WERI-Rb-1 (cell line): ENCODE measurements at regions not wholly inside any gene's neighbourhood (a gene's known extent, or its start where the extent isn't known, plus 50 kb on each side); places are given as distances from the start of the nearest gene placed in this dataset.

Experiments
- DNase-seq: peaks from one replicate; pipeline ENCODE4 v3.0.0-alpha.2; 2020
- H3K27ac ChIP-seq: fragments of 250-450 bp; sonication (Bioruptor Pico); 2 replicates; pipeline ENCODE4 v1.5.1; 2020; ENCODE audit warnings: mild to moderate bottlenecking, moderate library complexity
- H3K27me3 ChIP-seq: fragments of 250-450 bp; sonication (Bioruptor Pico); 2 replicates; pipeline ENCODE4 v1.5.1; 2021; ENCODE audit warnings: mild to moderate bottlenecking, low read depth, moderate library complexity; ENCODE audit not compliant: insufficient read depth, severe bottlenecking
- H3K36me3 ChIP-seq: fragments of 250-450 bp; sonication (Bioruptor Pico); 2 replicates; pipeline ENCODE4 v1.5.1; 2020; ENCODE audit warnings: mild to moderate bottlenecking, moderate library complexity
- H3K4me3 ChIP-seq: 2 replicates; pipeline ENCODE4 v1.5.1; 2011; ENCODE audit warnings: low read depth, mild to moderate bottlenecking, control low read depth, low read length
- H3K9me3 ChIP-seq: fragments of 250-450 bp; sonication (Bioruptor Pico); 2 replicates; pipeline ENCODE4 v1.5.1; 2021; ENCODE audit warnings: mild to moderate bottlenecking, moderate library complexity; ENCODE audit not compliant: severe bottlenecking
- TF ChIP-seq, protein P1 (sequence below): IDR thresholded peaks from 2 replicates; pipeline ENCODE4 v1.5.1; 2011; ENCODE audit warnings: low read depth, mild to moderate bottlenecking, control low read depth, inconsistent platforms, low read length

DNA sequence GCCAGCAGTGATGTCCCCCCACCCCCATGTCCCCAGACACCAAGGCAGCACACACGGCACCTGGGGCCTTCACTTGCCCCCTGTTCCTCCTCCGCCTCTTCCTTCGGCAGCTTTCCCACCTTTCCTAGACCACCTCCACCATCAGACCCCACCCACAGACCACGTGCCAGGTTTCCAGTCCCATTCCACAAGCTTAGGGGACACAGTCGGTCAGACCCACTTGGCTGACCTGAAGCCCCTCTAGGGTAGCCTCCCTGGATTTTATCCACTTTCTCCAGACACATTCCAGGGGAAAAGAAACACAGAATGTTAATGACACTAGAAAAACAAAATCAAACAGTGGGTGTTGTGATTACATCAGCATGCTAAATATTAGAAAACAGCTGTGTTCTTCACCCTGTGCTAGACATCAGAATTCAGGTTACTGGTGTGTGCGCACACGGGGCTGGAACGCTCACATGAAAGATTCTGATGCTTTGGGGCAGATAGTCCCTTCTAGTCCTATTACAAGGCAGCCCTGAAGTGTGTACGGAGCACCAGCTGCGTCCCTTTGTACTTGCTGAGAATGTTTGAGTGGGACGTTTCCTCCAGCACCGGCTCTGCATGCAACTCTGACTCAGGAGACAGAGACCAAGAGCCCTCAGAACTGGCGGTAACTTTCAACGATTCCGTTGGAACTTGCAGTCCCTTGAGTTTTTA is 75.5 kb upstream of the PPP2R2D start:
- Histone ChIP-seq H3K9me3 (no peaks in the 10 kb centered on the region), H3K36me3 (no peaks in the 10 kb centered on the region), H3K27me3 (no peaks in the 10 kb centered on the region), H3K4me3 (no peak overlapping the region), H3K27ac (no peak overlapping the region)
- TF ChIP-seq, protein P1, sequence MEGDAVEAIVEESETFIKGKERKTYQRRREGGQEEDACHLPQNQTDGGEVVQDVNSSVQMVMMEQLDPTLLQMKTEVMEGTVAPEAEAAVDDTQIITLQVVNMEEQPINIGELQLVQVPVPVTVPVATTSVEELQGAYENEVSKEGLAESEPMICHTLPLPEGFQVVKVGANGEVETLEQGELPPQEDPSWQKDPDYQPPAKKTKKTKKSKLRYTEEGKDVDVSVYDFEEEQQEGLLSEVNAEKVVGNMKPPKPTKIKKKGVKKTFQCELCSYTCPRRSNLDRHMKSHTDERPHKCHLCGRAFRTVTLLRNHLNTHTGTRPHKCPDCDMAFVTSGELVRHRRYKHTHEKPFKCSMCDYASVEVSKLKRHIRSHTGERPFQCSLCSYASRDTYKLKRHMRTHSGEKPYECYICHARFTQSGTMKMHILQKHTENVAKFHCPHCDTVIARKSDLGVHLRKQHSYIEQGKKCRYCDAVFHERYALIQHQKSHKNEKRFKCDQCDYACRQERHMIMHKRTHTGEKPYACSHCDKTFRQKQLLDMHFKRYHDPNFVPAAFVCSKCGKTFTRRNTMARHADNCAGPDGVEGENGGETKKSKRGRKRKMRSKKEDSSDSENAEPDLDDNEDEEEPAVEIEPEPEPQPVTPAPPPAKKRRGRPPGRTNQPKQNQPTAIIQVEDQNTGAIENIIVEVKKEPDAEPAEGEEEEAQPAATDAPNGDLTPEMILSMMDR = no peak
- DNase-seq = no peak

DNA sequence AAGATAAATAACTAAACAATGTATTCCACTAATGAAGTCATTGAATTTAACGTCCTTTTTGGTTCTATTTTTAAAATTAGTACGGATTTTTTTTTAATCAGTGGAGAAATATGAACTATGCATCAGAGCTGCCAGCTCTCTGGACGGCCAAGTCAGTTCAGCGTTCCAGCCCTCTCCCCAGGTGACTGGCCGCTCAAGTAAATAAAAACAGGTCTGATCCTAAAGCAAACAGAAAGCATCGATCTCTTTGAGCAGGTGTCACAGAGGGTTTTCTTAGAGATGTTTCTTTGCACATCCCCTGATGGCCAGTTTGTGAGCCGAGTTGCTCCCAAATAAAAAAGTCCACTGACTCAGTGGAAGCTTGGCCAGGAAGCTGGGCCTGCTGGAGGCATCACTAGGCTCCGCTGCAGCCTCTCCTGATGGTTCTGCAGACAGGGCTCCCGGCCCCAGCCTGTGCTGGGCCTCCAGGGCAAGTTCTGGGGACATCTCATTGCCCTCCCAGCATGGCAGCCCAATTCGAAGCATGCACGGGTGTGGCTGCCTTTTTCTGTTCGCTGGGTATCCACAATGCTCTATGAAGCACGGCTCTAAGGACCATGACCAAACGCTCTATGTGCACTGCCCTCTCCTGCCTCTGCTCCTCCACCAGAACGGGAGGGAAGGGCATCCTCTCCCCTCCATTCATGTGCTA is 74.7 kb upstream of the PPP2R2D start:
- Histone ChIP-seq H3K27me3 (no peaks in the 10 kb centered on the region), H3K36me3 (no peaks in the 10 kb centered on the region), H3K4me3 (no peak overlapping the region), H3K27ac (no peak overlapping the region), H3K9me3 (no peaks in the 10 kb centered on the region)
- no peak for DNase-seq
- TF ChIP-seq, protein P1 = no peak

DNA sequence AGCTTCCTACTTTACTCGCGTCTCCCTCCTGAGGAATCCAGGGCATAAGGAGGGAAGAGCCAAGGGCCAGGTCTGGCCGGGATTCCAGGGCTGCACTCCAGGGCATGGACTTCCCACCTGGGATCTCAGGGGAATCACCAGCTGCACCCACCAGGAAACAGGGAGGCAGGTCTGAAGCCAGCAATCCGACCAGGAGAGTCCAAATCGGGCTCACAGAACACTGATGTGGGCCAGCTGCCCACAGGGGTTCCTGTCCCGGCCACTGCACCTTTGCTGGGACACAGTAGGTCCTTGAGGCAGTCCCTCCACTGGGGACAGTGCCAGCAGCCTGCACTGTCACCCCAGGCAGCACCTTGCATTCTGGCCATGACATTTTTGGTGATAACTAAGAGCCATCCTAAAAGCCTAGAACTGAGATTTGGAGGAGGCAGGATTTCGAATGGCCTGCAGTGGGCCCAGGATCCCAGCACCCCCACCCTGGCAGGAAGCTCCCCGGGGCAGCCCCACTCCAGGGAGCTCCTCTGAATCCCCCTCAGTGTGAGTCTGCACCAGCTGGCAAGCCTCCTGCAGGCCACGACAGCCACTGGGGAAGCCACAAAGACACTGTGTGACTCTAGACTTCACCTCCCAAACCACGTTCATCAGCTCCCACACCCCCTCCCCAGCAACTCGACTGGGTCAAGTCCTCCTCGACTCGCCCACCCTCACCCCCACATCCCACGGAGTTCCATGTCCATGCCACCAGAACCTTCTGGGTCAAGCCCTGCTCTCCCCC is 71.5 kb upstream of the PPP2R2D start:
- DNase-seq = no peak
- TF ChIP-seq, protein P1 = no peak
- Histone ChIP-seq H3K4me3 (no peak overlapping the region), H3K36me3 (no peaks in the 10 kb centered on the region), H3K27ac (no peak overlapping the region), H3K27me3 (no peaks in the 10 kb centered on the region), H3K9me3 (peaks cover under 1% of the 10 kb centered on the region)

DNA sequence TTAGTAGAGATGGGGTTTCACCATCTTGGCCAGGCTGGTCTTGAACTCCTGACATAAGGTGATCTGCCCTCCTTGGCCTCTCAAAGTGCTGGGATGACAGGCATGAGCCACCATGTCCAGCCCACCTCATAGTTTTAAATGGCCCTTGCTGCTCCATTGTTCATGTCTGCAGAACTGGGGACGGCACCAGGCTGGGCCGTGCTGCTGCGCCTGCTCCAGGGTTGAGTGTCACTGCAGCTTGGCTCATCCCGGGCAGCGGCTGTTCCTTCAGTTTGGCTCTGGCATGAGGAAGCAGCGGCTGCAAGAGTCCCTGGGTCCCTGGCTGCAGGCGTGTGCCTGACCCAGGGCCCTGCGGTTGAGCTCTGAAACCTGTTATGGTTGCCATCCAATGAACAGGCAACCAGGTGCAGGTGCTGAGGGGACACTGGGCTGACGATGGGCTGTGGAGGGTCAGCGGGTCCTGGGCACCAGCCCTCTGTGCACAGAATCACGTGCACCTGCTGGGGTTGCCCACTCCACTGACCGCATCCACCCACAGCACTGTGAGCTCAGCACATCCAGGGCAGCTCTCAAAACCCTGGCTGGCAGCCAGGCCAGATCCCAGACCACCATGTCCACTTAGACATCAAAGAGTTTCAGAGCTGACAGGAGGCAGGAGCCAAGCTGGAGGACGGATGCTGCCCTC is 70.2 kb upstream of the PPP2R2D start:
- no peak for DNase-seq
- H3K27ac ChIP-seq = no peak overlapping the region
- no peaks in the 10 kb centered on the region for H3K27me3 ChIP-seq
- peaks cover 5% of the 10 kb centered on the region for H3K9me3 ChIP-seq
- no peaks in the 10 kb centered on the region for H3K36me3 ChIP-seq
- no peak overlapping the region for H3K4me3 ChIP-seq
- TF ChIP-seq, protein P1 = no peak

DNA sequence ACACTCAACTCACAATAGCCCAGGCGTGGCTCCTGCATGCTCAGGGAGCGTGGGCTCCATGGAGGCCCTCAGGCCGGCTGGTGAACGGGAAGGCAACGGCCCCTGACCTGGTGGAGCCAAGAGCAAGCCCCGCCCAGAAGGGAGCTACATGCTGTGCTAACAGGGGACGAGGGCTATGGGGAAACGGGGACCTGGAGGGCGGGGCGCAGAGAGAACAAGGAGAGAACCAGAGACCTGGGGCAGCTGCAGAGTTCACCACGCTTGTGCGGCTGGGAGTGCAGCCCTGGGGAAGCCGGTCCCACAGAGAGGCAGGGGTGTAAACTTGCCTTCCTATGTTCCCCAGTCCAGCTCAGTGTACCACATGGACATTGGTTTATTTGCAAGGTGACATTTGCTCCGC is 69.2 kb upstream of the PPP2R2D start:
- Histone ChIP-seq H3K27ac (no peak overlapping the region), H3K36me3 (no peaks in the 10 kb centered on the region), H3K4me3 (no peak overlapping the region), H3K9me3 (peaks cover 5% of the 10 kb centered on the region), H3K27me3 (no peaks in the 10 kb centered on the region)
- no peak for DNase-seq
- TF ChIP-seq, protein P1 = no peak
